GM18909 (cell line): ENCODE measurements at regions not wholly inside any gene's neighbourhood (a gene's known extent, or its start where the extent isn't known, plus 50 kb on each side); places are given as distances from the start of the nearest gene placed in this dataset.

Experiments
- ATAC-seq: cut with Tn5 transposase; IDR thresholded peaks from one replicate; pipeline ENCODE4 v1.9.1; 2021; ENCODE audit warnings: mild to moderate bottlenecking; ENCODE audit not compliant: unreplicated experiment, poor library complexity

- no peak for ATAC-seq
These were observed 88.0 kb upstream of the CTTNBP2NL start for GRCh38 chr1:112307930-112308591.

GRCh38 chr1:112308716-112309115 is 87.3 kb upstream of the CTTNBP2NL start:
- ATAC-seq: no peak

DNA sequence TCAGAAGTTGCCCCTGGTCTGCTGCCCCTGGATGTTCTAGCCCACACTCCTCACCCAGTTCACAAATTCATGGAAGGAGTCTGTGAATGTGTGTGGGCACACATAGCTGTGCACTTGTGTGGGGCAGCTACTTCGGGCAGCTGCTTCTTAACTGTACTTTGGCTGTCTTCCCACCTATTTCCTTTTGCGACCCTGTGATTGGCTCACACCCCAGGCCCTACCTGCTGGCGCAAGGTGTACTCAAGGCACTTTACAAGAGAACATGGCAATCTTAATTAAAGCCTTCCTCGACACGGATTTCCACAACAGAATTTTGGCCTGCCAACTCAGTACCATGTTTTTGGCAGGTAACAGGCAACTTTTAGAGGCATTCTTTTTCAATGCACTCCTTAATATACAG is 86.5 kb upstream of the CTTNBP2NL start:
- ATAC-seq: no peak

DNA sequence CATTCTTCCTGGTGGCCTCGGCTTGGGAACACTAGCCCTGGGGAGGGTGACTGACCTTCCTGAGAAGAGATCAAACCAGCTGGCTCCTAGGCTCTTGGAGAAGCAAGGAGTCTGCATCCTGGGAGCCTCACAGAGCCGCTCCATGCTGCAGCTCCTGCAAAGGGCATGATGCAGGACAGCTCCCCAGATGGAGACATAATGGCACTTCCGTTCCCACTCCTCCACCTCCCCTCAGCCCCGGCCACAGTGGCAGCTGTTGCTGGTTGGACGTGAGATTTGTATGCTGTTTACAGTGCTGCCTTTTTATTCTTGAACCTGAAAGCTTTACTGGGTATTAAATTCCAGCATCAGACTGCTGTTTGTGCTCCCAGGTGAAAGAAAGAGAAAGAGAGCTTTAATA is 83.7 kb upstream of the CTTNBP2NL start:
- no peak for ATAC-seq

DNA sequence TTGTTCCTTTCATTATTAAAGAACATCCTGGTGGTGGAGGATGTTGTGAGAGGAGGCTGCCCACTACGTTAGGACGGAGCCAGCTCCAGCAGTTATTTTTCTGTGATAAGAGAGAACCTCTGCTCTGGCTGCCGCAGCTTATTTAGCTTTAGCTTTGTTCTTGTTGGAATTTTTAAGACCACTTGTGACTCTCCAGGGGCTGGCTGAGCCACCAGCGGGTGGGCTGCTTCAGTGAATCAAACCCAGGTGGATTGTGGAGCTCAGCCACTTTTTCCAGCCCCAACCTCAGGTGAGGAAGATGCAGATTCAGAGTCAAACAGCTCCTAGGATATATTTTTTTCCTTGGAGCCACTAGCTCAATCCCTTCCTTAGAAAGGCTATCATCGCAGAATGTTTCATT is 83.1 kb upstream of the CTTNBP2NL start:
- ATAC-seq: no peak

- no peak for ATAC-seq
These were observed 79.6 kb upstream of the CTTNBP2NL start for GRCh38 chr1:112316254-112316913.

- ATAC-seq: no peak
These were observed 78.9 kb upstream of the CTTNBP2NL start for GRCh38 chr1:112317140-112317539.

DNA sequence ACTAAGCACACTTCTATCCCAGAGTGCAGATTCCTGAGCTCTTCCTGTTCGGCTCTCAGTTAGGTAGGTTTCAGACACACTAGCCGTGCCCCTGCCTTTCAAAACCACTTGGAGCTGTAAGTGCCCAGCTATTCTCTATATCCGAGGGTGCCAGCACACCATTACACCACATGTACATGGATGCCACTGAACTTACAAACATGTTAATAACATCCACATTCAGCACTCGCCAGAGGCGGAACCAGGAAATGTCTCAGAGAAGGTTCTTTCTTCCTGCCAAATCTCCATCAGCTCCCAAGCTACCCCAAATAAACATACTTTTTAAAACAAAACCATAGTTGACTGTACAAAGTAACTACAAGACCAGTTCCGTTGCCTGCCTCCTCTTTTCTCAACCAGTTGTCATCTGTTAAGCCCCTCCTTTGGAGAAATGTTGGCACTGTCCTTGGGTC is 78.4 kb upstream of the CTTNBP2NL start:
- ATAC-seq: no peak

DNA sequence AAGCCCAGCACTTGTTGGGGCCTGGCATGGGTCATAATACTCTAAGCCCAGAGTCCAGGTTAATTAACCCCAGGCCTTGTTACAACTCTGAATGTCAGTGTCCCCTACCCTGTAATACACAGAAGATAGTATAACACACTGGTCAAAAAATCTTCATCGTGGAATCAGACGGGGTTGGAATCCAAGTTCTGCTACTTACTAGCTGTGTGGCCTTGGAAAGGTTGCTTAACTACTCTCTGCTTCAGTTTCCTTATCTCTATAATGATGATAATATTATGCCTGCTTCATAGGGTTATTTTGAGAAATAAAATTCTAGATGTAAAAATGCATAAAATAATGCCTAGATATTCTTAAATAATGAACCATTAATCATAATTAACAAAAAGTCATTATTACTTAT is 77.8 kb upstream of the CTTNBP2NL start:
- no peak for ATAC-seq

DNA sequence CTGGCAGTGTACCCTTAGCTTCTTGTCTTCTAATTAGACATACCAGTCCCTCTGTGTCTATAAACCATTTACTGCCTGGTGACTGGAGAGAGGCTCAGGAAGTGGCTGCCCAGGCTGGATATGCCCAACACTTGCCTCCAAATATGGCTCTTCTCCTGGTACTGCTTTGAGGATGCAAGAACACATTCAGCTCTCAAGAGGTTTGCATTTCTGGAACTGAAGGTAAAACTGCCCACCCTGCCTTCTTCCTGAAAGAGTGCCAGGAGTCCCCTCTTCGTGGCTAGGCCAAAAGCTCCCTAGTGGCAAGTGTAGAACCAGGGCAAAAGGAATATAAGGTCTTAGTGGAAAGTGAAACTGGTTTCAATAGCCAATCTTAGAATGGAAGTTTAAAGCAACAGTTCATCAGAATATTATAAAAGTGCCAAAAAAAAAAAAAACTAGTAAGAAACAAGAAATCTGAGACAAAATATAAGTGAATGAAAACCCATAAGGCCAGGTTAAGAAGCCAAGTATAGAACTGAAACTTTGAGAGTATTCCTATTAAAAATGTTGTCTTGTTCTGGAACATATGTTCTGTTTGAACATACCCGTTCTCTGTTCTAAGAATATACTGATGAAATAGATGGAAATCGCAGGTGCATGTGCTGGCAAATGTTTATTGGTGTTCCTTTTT is 77.2 kb upstream of the CTTNBP2NL start:
- ATAC-seq: no peak

- ATAC-seq: no peak
These were observed 76.5 kb upstream of the CTTNBP2NL start for GRCh38 chr1:112319371-112320040.

GRCh38 chr1:112320058-112320457 is 76.0 kb upstream of the CTTNBP2NL start:
- ATAC-seq: no peak

- no peak for ATAC-seq
These were observed 74.0 kb upstream of the CTTNBP2NL start for GRCh38 chr1:112322018-112322417.

- ATAC-seq: no peak
These were observed 72.9 kb upstream of the CTTNBP2NL start for GRCh38 chr1:112322983-112323678.

GRCh38 chr1:112325504-112325903 is 70.5 kb upstream of the CTTNBP2NL start:
- ATAC-seq: no peak

- ATAC-seq: no peak
These were observed 67.4 kb upstream of the CTTNBP2NL start for GRCh38 chr1:112328600-112328999.

- ATAC-seq: no peak
These were observed 63.6 kb upstream of the CTTNBP2NL start for GRCh38 chr1:112332176-112333150.

DNA sequence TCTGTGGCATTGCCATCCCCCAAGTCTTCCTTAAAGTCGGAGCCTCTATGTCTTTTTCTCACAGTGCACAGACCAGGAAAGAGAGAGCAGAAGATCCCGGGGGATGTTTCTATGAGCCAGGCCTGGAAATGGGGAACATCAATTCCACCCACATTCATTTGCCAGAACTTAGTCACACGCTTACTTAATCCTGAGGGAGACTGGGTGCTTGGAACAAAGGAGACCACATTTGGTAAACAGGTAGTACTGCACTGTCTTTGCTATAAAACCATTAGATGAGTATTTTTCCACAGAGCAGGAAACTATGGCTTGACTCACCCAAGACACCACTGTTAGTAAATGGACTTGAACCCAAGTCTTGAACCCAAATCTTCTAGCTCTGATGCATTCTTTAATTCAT is 60.7 kb upstream of the CTTNBP2NL start:
- no peak for ATAC-seq

- no peak for ATAC-seq
These were observed 58.9 kb upstream of the CTTNBP2NL start for GRCh38 chr1:112337028-112337531.
